ENCODE measurements at regions not wholly inside any gene's neighbourhood (a gene's known extent, or its start where the extent isn't known, plus 50 kb on each side); places are given as distances from the start of the nearest gene placed in this dataset.

GRCh38 chr7:79555571-79555970 is 102.1 kb upstream of the MAGI2 start:
- ChIA-PET SMC1A (ENCODE audit: uncharacterized antibody, unreplicated experiment) (interaction anchor here (0.8 kb wide), 1 partner anchor 9 kb away, joined by 3 read pairs; no protein-coding TSS in a partner anchor), CTCF (no interaction called here), RAD21 (ENCODE audit: unreplicated experiment) (no interaction called here), POLR2A (no interaction called here)
- 15% methylated on average over 1 of the region's 1 CpG for WGBS (ENCODE audit: insufficient coverage, insufficient replicate concordance, low lambda C conversion rate, missing lambda C conversion rate)
- no peaks in the 10 kb centered on the region for H3K9me3 ChIP-seq (replicated peaks; ENCODE audit: control insufficient read depth, insufficient read depth, low read length)
- intact Hi-C loops (cut with micrococcal nuclease; ENCODE audit: unreplicated experiment), result no loop called here
- H3K27me3 ChIP-seq (replicated peaks in 1 of 2; ENCODE audit: control insufficient read depth in 2 of 2, insufficient read depth in 2 of 2, low read length in 1 of 2), result no peaks in the 10 kb centered on the region
- no peak overlapping the region for H3K27ac ChIP-seq (ENCODE audit: control insufficient read depth, insufficient read depth)
- no peak for DNase-seq (ENCODE audit: low read depth, low spot score)
- H3K79me2 ChIP-seq (ENCODE audit: control insufficient read depth, insufficient read depth, low read length), result no peaks in the 10 kb centered on the region
- H3K4me1 ChIP-seq (ENCODE audit: control insufficient read depth, insufficient read depth, low read length), result no peaks in the 10 kb centered on the region
- no peak overlapping the region for H3K9ac ChIP-seq (ENCODE audit: control insufficient read depth, insufficient read depth, low read length)
- H3K4me2 ChIP-seq (ENCODE audit: control insufficient read depth, insufficient read depth), result no peak overlapping the region
- in situ Hi-C loops (cut with MboI), result no loop called here
- H3K4me3 ChIP-seq, result no peak overlapping the region
- no peaks in the 10 kb centered on the region for H4K20me1 ChIP-seq (ENCODE audit: control insufficient read depth, insufficient read depth)
- BruUV-seq (replicated peaks), result no TSS peak
- ATAC-seq, result no peak
- FAIRE-seq, result no peak
- TF ChIP-seq BHLHE40 (IDR thresholded peaks at IDR 0.05; ENCODE audit: borderline replicate concordance in 1 of 2, low read depth in 2 of 2, low read length in 1 of 2) (no peak), CBX3 (IDR thresholded peaks at IDR 0.05; ENCODE audit: borderline replicate concordance, low read depth) (no peak), RUNX3 (IDR thresholded peaks at IDR 0.05; ENCODE audit: low read length) (no peak), BCL11A (IDR thresholded peaks at IDR 0.05; ENCODE audit: low read depth, low read length) (no peak), NBN (IDR thresholded peaks at IDR 0.05) (no peak), CTCF (IDR thresholded peaks at IDR 0.05 in 2 of 3, conservative IDR thresholded peaks at IDR 0.05 in 1 of 3; ENCODE audit: control insufficient read depth in 2 of 3, extremely low read depth in 1 of 3, insufficient read depth in 1 of 3, low read depth in 3 of 3, low read length in 3 of 3) (no peak), RELB (IDR thresholded peaks at IDR 0.05; ENCODE audit: low read depth) (no peak), KDM1A (IDR thresholded peaks at IDR 0.05; ENCODE audit: borderline replicate concordance) (no peak), MTA2 (IDR thresholded peaks at IDR 0.05; ENCODE audit: low read depth) (no peak), ESRRA (IDR thresholded peaks at IDR 0.05; ENCODE audit: low read length) (no peak), RFX5 (IDR thresholded peaks at IDR 0.05; ENCODE audit: low read depth, low read length) (no peak), ASH2L (IDR thresholded peaks at IDR 0.05; ENCODE audit: borderline replicate concordance, low read depth) (no peak), RCOR1 (conservative IDR thresholded peaks at IDR 0.05; ENCODE audit: low read depth, low read length) (no peak), MAX (IDR thresholded peaks at IDR 0.05; ENCODE audit: low read depth, low read length) (no peak), TCF12 (IDR thresholded peaks at IDR 0.05; ENCODE audit: low read depth, low read length) (no peak), TBL1XR1 (IDR thresholded peaks at IDR 0.05; ENCODE audit: low read depth, low read length) (no peak), CBX5 (IDR thresholded peaks at IDR 0.05; ENCODE audit: low read depth) (no peak), HDGF (IDR thresholded peaks at IDR 0.05) (no peak), CEBPZ (IDR thresholded peaks at IDR 0.05; ENCODE audit: low read depth, low read length) (no peak), NR2C2 (IDR thresholded peaks at IDR 0.05; ENCODE audit: borderline replicate concordance, control insufficient read depth, insufficient read length, low read depth) (no peak)
- H2AFZ ChIP-seq (ENCODE audit: control insufficient read depth, low read depth, low read length), result no peak overlapping the region
- no peaks in the 10 kb centered on the region for H3K36me3 ChIP-seq (ENCODE audit: control insufficient read depth in 2 of 2, insufficient read depth in 2 of 2, low read length in 1 of 2)
